ENCODE measurements at regions not wholly inside any gene's neighbourhood (a gene's known extent, or its start where the extent isn't known, plus 50 kb on each side); places are given as distances from the start of the nearest gene placed in this dataset.

GRCh38 chr22:26990503-26991189 lies 333.3 kb downstream of the MIAT start:
- no peak for DNase-seq (ENCODE audit: low read depth in 4 of 4, low spot score in 3 of 4)

- DNase-seq (ENCODE audit: low read depth in 4 of 4, low spot score in 3 of 4) = no peak
Observed at GRCh38 chr22:26992556-26992955, 335.2 kb downstream of the MIAT start.

DNA sequence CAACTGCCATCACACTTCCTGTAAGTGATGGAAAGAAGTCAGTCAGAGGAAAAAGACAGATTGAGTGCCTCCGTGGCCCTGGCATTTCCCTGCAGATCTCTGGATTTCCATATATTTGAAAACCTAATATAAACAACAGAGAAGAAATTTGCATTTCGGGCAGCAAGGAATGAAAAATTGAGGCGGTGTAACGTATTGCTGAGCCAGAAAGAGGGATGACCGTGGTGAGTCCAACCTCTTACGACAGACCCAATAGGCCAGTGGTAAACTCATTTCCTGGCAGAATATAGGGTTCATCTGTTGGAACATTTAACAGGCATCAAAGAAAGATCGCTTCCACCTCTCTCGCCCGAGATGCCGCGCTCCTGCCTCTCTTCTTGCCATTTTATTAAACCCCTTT lies 336.5 kb downstream of the MIAT start:
- DNase-seq (ENCODE audit: low read depth in 4 of 4, low spot score in 3 of 4) = no peak

GRCh38 chr22:26994801-26995200 lies 337.4 kb downstream of the MIAT start:
- no peak for DNase-seq (ENCODE audit: low read depth in 4 of 4, low spot score in 3 of 4)

GRCh38 chr22:26995235-26995634 lies 337.8 kb downstream of the MIAT start:
- DNase-seq (ENCODE audit: low read depth in 4 of 4, low spot score in 3 of 4) = peak in 1 of 4 donors; percentile 19

- DNase-seq (ENCODE audit: low read depth in 4 of 4, low spot score in 3 of 4) = no peak
Observed at GRCh38 chr22:26996154-26996553, 338.8 kb downstream of the MIAT start.

DNA sequence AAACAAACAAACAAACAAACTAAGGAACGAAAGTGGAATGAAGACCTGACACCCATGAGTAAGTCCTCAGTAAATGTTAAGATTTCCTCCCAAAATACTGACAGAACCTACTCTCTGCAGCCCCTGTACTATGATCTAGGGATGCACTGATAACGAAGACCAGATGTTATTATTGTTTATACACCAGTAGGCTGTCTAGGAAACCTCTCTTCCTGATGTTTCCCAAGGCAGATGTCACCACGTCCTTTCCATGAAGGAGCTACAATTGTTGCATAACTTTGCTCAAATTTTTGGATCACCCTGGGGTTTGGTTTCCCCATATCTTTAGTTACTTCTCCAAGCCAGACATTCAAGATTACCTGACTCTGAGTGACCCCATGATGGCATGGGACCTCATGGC lies 340.7 kb downstream of the MIAT start:
- DNase-seq (ENCODE audit: low read depth in 4 of 4, low spot score in 3 of 4) = no peak

DNA sequence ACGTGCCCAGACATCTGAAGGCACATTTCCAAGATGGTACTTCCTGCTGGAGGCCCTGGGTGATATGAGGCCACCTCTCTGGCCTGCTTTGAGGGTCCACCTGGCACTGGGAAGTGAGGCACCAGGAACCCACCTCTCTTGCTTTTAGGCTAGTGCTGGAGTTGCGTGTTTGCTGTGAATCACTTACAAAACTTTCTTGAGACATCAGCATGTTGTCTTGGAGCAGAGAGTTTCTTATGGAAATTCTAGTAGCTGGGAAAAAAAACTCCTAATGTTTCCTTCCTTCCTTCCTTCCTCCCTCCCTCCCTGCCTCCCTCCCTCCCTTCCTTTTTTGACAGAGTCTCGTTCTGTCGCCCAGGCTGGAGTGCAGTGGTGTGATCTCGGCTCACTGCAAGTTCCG lies 341.3 kb downstream of the MIAT start:
- DNase-seq (ENCODE audit: low read depth in 4 of 4, low spot score in 3 of 4) = no peak

DNA sequence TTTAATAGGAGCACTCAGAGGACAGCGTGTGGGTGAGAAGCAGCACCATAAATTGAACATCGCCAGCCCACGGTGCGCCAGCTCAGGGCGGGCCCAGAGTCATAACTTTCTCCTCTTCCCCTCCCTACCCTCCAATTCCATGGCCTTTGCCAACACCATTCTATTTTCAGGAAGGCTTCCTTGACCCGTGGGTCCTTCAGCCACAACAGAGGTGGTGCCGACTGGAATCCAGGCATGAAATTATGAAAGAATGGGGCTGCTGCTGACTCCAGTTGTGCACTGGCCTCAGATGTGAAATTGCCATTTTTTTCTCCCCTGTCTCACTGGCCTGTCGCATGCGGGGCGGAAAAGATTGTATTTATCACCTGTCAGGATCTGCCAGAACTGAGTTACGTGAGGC lies 345.9 kb downstream of the MIAT start:
- no peak for DNase-seq (ENCODE audit: low read depth in 4 of 4, low spot score in 3 of 4)

DNA sequence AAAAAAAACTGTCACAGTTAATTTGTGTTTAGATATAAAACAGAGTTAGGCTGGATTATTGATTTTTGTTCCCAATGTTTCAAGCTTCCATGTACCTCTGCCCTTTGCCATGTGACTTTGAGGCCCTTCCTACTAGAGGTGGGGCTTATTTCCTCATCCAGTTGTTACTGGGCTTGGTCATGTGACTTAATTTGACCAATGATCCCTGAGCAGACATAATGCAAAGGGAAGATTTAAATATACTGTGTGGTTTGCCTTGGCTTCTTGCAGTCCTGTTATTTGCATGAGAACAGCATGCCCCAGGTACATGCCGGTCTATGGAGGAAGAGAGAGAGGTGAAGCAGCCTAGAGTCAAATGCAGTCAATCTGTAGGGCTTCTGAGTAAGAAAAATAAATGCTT lies 347.0 kb downstream of the MIAT start:
- DNase-seq (ENCODE audit: low read depth in 4 of 4, low spot score in 3 of 4) = no peak

- DNase-seq (ENCODE audit: low read depth in 4 of 4, low spot score in 3 of 4) = no peak
Observed at GRCh38 chr22:27008454-27008853, 351.1 kb downstream of the MIAT start.

DNA sequence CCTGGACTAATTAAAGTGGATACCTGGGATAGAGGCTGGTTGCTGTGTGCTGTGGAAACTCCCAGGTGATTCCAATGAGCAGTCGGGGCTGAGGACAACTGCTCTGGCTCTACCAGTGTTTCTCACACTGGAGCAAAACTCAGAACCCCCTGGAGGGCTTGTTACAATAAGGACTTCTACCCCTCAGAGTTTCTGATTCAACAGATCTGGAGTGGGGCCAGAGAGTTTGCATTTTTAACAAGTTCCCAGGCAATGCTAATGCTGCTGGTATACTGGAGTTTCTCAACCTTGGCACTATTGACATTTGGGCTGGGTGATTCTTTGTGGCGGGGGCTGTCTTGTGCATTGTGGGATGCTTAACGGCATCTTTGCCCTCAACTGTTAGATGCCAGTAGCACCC lies 353.7 kb downstream of the MIAT start:
- DNase-seq (ENCODE audit: low read depth in 4 of 4, low spot score in 3 of 4) = no peak

DNA sequence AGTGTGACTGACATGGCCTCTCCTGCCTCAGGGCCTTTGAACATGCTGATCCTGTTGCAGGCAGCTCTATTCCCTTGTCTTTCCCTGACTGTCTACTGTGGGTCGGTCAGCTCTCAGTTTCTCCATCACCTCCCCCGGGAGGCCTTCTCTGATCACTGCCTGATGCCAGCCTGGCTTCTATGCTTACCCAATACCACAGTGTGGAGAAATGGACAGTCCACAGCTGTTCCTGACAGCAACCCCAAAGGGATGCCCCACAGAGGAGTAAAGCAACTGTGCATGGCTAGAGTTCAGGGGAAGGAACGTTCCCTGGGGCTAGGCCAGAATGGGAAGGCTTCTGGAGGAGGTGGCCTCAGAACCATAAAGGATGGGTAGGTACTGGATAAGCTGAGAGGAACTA lies 354.3 kb downstream of the MIAT start:
- no peak for DNase-seq (ENCODE audit: low read depth in 4 of 4, low spot score in 3 of 4)

GRCh38 chr22:27019827-27020226 lies 362.4 kb downstream of the MIAT start:
- DNase-seq (ENCODE audit: low read depth in 4 of 4, low spot score in 3 of 4) = no peak

- DNase-seq (ENCODE audit: low read depth in 4 of 4, low spot score in 3 of 4) = no peak
Observed at GRCh38 chr22:27022274-27022895, 365.0 kb downstream of the MIAT start.

DNA sequence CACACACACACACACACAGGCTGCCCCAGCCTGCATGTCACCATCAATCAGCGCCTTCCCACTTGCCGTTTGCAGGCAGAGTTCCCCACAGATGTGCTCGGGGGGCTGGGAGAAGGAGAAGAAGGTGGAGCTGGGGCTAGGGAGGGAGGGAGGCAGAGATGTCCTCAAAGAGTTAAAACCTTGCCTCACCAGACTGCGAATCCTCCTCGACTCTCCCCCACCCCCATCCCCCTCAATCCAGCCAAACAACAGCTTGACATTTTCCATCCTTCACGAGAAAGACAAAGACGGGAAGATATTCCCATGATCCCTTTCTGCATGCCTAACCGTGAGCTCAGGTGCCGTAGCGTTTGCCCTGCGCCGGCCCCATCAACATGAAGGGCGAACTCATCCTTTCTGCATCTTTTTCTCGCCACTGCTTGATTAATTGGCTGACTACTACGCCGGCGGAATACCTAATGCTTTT lies 365.5 kb downstream of the MIAT start:
- DNase-seq (ENCODE audit: low read depth in 4 of 4, low spot score in 3 of 4) = no peak

DNA sequence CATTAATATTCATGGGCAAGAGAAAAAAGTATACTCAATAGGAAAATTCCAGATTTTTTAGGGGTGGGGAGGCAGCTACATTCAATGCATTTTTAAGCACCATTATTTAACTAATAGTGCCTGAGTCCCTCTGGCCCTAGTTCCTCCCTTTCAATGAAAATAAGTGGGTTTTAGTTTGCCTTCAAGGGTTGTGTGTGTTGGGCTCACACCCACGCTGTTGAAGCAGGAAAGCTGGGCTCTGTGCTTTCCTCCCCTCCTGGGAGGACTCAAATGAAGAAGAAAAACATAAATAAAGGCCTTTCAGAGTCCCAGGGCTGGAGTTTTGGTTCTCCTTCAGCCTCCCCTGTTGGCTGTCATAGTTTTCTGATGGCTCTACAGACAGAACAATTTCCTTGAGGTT lies 366.2 kb downstream of the MIAT start:
- no peak for DNase-seq (ENCODE audit: low read depth in 4 of 4, low spot score in 3 of 4)

GRCh38 chr22:27024982-27025381 lies 367.6 kb downstream of the MIAT start:
- DNase-seq (ENCODE audit: low read depth in 4 of 4, low spot score in 3 of 4) = no peak

DNA sequence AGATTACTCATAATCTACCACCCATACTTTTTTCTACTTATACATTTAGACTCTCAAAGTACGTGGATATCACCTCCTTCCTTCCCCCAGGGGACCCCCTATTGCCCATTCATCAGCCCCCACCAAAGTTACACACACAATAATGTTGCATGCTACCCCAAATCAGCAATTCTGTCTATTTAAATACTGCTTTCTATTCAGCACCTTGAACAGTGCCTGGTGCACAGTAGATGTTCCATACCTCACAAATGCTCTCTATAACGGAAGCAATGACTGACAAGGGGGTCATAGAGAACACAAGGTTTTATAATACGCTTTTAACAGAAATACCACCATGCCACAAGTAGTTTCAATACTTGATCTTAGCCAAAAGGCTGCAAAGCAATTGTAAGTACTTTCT lies 370.7 kb downstream of the MIAT start:
- no peak for DNase-seq (ENCODE audit: low read depth in 4 of 4, low spot score in 3 of 4)

DNA sequence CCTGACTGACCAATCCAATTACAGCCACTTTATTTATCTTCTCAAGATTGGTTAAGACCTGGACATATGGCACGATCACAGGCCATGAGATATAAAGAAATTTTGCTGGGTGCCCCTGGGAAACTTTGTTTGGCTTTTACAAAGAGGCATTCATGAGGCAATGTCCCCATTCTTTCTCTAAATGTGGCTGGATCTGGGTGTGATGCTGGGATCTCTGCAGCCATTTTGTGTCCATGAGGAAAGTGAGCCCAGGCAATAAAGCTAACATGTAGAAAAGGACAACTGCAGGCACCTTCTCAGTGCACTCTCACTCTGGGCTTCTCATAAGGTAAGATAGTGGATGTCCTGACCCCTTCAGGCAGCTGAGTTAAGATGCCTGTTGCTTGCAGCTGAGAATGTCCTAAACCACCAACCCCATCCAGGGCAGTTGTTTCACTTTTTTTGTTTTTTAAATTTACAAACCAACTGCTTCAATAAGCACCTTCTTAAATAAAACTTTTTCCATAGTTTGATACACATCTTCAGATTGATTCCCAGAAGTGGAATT lies 372.3 kb downstream of the MIAT start:
- no peak for DNase-seq (ENCODE audit: low read depth in 4 of 4, low spot score in 3 of 4)

DNA sequence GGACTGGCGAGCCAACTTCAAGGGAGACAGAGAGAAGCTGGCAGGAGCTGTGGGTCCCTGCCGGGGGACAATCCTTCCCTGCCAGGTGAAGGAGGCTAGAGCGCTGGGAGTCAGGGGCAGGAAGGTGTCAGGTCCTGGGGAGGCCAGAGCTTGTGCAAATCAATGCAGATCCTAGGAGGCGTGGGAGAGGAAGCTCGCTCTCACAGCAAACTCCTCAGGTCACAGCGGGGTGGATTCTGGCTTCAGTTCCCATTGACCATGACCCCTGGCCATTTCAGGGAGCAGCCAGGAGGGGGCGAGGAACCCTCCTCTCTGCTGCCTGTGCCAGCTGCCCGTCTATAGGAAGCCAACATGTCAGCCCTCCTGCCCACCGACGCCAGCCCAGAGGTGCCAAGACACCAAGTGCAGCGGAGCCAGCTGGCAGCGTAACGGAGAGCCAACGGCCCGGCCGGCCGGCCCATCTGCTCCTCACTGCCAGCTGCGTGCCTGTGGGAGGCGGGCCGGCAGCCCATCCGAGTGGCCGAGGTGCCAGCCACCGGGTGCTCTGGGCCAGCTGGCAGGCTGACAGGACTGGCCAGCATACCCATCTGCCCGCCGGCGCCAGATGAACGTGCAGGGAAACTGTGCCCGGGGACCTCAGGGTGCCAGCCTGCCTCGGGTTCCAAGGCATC lies 374.8 kb downstream of the MIAT start:
- DNase-seq (ENCODE audit: low read depth in 4 of 4, low spot score in 3 of 4) = no peak

All from left renal pelvis (tissue), 4 donors.